ENCODE measurements at regions not wholly inside any gene's neighbourhood (a gene's known extent, or its start where the extent isn't known, plus 50 kb on each side); places are given as distances from the start of the nearest gene placed in this dataset.
"Not testable (repeated sequence)": the region's sequence is repeated elsewhere in the genome, so short reads cannot be mapped to it uniquely, and the experiment has no call there.

DNA sequence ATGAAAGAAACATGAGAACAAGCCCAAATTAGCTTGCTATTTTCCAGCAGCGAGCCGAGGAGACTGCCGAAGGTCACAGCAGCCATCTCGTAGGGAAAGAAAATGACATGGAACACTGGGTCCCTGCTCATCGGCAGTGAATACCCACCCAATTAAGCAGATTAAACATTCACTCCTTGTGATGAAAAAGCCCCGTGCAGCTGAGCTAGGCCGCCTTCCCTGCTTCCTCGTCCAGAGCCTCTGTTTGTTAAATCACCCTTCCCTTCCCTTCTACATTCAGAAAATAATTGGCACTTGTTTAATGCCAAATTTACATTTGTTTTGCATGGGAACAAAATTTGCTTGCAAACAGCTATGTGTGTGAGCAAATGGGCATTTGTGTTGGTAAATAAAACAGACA lies 342.5 kb downstream of the RMST start:
- H3K4me3 Mint-ChIP-seq, result no peak overlapping the region
- no peak overlapping the region for H3K27ac Mint-ChIP-seq
- H3K4me1 Mint-ChIP-seq, result no peaks in the 10 kb centered on the region
- no peaks in the 10 kb centered on the region for H3K36me3 Mint-ChIP-seq
- no peak for ATAC-seq
- H3K9me3 Mint-ChIP-seq, result peaks cover 6% of the 10 kb centered on the region
- H3K27me3 Mint-ChIP-seq, result no peaks in the 10 kb centered on the region

- no peaks in the 10 kb centered on the region for H3K4me1 Mint-ChIP-seq
- H3K9me3 Mint-ChIP-seq, result peaks cover 16% of the 10 kb centered on the region
- no peak for ATAC-seq
- H3K4me3 Mint-ChIP-seq, result no peak overlapping the region
- H3K36me3 Mint-ChIP-seq, result no peaks in the 10 kb centered on the region
- no peaks in the 10 kb centered on the region for H3K27me3 Mint-ChIP-seq
- no peak overlapping the region for H3K27ac Mint-ChIP-seq
Measured at GRCh38 chr12:97813301-97813700, 350.7 kb downstream of the RMST start.

DNA sequence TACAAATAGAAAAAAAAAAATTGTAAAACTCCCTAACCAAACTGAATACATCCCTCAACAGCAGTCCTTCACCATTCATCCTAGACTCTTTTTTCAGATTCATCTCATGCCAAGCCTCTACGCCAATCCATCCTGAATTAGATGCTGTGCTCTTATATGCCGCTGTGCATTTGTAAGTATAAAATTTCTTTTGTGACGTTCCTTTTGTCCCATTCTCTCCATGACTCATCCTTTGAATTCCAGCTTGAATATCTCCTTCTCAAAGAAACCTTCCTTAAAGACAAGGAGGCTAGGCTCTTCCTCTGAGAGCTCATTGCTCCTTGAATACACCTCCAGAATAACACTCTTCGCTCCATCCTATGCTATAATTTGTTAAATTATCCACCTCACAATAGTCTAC lies 359.2 kb downstream of the RMST start:
- ATAC-seq, result no peak

GRCh38 chr12:97835541-97835940 lies 372.9 kb downstream of the RMST start:
- Mint-ChIP-seq H3K9me3 (no peaks in the 10 kb centered on the region), H3K36me3 (no peaks in the 10 kb centered on the region), H3K4me1 (no peaks in the 10 kb centered on the region), H3K4me3 (no peak overlapping the region), H3K27me3 (no peaks in the 10 kb centered on the region), H3K27ac (no peak overlapping the region)
- ATAC-seq, result no peak

More for the DNA sequence above, 359.2 kb downstream of the RMST start:
- Mint-ChIP-seq H3K4me3 (no peak overlapping the region), H3K9me3 (no peaks in the 10 kb centered on the region), H3K27ac (no peak overlapping the region), H3K36me3 (no peaks in the 10 kb centered on the region), H3K27me3 (no peaks in the 10 kb centered on the region), H3K4me1 (no peaks in the 10 kb centered on the region)

- H3K9me3 Mint-ChIP-seq, result no peaks in the 10 kb centered on the region
- H3K27ac Mint-ChIP-seq, result no peak overlapping the region
- no peak for ATAC-seq
- no peak overlapping the region for H3K4me3 Mint-ChIP-seq
- H3K36me3 Mint-ChIP-seq, result no peaks in the 10 kb centered on the region
- no peaks in the 10 kb centered on the region for H3K27me3 Mint-ChIP-seq
- no peaks in the 10 kb centered on the region for H3K4me1 Mint-ChIP-seq
Measured at GRCh38 chr12:97837401-97837800, 374.8 kb downstream of the RMST start.

DNA sequence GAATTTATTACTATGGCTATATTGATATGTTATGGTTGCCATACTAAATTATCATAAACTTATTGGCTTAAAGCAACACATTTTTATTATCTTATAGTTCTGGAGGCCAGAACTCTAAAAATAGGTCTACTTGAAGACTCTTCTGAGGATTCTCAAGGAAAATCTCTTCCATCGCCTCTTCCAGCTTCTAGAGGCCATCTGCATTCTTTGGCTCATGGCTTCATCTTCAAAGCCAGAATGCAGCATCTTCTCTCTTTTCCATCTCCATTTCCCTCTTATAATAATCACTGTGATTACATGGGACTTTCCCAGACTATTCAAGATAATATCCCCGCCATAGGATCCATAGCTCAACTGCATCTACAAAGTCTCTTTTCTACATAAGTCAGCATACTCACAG lies 385.4 kb downstream of the RMST start:
- Mint-ChIP-seq H3K27me3 (no peaks in the 10 kb centered on the region), H3K27ac (no peak overlapping the region), H3K9me3 (peaks cover 2% of the 10 kb centered on the region), H3K36me3 (no peaks in the 10 kb centered on the region), H3K4me1 (no peaks in the 10 kb centered on the region), H3K4me3 (no peak overlapping the region)
- no peak for ATAC-seq

DNA sequence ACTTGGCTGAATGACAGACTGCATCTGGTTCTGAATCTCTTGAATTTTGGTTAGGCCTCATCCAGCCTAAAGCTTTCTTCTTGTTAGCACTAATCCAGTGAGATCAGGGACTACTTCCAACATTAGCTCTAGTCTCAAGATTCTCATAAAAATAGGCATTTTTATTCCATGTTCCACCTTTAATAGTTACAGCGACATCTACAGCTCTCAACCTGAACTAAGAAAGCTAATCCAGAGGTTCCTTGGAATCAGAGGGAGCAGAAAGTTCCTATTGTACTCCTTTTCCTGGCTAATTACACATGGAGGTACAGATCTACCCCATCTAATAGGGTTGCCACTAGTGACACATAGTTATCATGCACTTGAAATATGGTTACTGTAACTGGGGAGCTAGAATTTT lies 391.9 kb downstream of the RMST start:
- Mint-ChIP-seq H3K4me1 (no peaks in the 10 kb centered on the region), H3K27me3 (no peaks in the 10 kb centered on the region), H3K27ac (no peak overlapping the region), H3K36me3 (no peaks in the 10 kb centered on the region), H3K4me3 (no peak overlapping the region), H3K9me3 (peaks cover under 1% of the 10 kb centered on the region)
- ATAC-seq, result no peak

- Mint-ChIP-seq H3K9me3 (peaks cover 5% of the 10 kb centered on the region), H3K4me1 (no peaks in the 10 kb centered on the region), H3K27me3 (no peaks in the 10 kb centered on the region), H3K4me3 (no peak overlapping the region), H3K36me3 (no peaks in the 10 kb centered on the region), H3K27ac (no peak overlapping the region)
- no peak for ATAC-seq
Measured at GRCh38 chr12:97862072-97862471, 399.5 kb downstream of the RMST start.

DNA sequence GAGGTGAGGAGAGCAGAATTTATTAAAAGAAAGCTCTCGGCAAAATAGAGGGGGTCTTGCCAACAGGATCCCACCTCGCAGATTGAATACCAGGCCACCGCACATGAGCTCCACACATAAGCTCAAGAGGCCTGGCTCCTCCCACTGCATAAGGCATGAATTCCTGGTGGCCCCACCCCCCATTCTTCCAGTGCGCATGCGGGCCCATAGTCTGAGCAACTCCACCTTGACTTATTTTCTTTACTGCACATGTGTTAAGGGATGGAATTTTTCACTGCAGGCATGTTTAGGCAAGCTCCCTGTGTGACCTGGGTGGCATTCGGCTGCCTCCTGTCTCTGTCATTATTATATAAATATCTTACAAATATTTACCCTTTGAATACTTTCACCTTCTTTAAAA lies 412.5 kb downstream of the RMST start:
- H3K4me1 Mint-ChIP-seq, result no peaks in the 10 kb centered on the region
- no peak overlapping the region for H3K27ac Mint-ChIP-seq
- no peak overlapping the region for H3K4me3 Mint-ChIP-seq
- peaks cover 3% of the 10 kb centered on the region for H3K9me3 Mint-ChIP-seq
- no peaks in the 10 kb centered on the region for H3K36me3 Mint-ChIP-seq
- ATAC-seq, result no peak
- no peaks in the 10 kb centered on the region for H3K27me3 Mint-ChIP-seq

DNA sequence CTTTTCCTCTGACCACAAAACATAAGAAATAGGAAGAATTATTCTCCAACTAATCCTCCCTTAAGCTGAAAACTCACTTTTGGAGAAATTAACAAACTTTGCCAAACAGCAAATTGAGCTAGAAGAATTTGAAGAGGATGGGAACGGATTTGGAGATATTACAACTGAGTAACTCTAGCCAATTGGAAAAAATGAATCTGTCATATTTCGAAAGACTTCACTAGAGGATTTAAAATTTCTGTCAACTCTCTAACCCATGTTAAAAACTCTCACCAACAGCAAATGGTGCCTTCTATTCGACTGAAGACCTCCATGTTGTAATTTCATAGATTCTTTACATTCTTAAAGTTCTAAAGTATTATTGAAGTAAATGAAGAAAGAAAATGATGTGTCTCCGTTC lies 414.2 kb downstream of the RMST start:
- Mint-ChIP-seq H3K36me3 (no peaks in the 10 kb centered on the region), H3K27ac (no peak overlapping the region), H3K4me1 (no peaks in the 10 kb centered on the region), H3K27me3 (no peaks in the 10 kb centered on the region), H3K9me3 (peaks cover 3% of the 10 kb centered on the region), H3K4me3 (no peak overlapping the region)
- no peak for ATAC-seq

GRCh38 chr12:97877404-97877803 lies 414.8 kb downstream of the RMST start:
- no peaks in the 10 kb centered on the region for H3K36me3 Mint-ChIP-seq

DNA sequence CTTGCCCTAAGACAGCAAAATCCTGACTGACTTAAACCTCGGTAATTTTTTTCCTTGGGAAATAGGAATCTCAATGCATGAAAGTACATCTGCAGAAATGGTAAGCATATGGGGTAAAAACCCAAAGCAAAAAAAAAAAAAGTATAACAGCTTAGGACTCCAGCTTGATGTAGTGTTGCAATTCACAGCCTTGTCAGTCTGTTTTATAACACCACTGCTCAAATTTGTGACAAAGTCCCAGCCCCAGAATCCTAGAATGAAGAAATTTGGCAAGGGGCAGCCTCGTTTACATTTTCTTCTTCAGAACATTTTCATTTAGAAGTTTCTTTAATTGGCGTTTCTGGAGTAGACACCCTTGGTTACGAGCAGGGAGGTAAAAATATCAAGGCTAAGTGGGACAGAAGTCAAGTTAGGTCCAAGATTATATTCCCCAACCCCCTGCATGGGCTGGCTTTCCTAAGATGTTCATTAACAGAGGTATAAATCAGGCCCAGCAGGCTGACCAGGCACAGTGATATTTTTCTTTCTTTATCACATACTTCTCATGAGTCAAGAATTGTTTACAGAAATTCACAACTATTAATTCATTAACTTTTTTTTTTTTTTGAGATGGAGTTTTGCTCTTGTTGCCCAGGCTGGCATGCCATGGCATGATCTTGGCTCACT lies 424.0 kb downstream of the RMST start:
- Mint-ChIP-seq H3K27ac (no peak overlapping the region), H3K4me1 (no peaks in the 10 kb centered on the region), H3K9me3 (peaks cover 3% of the 10 kb centered on the region), H3K36me3 (no peaks in the 10 kb centered on the region), H3K27me3 (no peaks in the 10 kb centered on the region), H3K4me3 (no peak overlapping the region)
- no peak for ATAC-seq

More at GRCh38 chr12:97877404-97877803, 414.8 kb downstream of the RMST start:
- Mint-ChIP-seq H3K9me3 (peaks cover 3% of the 10 kb centered on the region), H3K27me3 (no peaks in the 10 kb centered on the region), H3K4me1 (no peaks in the 10 kb centered on the region), H3K27ac (no peak overlapping the region), H3K4me3 (no peak overlapping the region)
- no peak for ATAC-seq

DNA sequence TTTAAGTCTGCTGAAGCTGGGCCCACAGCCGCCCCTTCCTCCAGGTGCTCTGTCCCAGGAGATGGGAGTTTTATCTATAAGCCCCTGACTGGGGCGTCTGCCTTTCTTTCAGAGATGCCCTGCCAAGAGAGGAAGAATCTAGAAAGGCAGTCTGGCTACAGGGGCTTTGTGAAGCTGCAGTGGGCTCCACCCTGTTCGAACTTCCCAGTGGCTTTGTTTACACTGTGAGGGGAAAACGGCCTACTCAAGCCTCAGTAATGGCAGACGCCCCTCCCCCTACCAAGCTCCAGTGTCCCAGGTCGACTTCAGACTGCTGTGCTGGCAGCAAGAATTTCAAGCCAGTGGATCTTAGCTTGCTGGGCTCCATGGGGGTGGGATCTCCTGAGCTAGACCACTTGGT lies 435.3 kb downstream of the RMST start:
- not testable (repeated sequence) for H3K36me3 Mint-ChIP-seq, ATAC-seq, H3K4me3 Mint-ChIP-seq, H3K27me3 Mint-ChIP-seq, H3K4me1 Mint-ChIP-seq, H3K27ac Mint-ChIP-seq, H3K9me3 Mint-ChIP-seq

DNA sequence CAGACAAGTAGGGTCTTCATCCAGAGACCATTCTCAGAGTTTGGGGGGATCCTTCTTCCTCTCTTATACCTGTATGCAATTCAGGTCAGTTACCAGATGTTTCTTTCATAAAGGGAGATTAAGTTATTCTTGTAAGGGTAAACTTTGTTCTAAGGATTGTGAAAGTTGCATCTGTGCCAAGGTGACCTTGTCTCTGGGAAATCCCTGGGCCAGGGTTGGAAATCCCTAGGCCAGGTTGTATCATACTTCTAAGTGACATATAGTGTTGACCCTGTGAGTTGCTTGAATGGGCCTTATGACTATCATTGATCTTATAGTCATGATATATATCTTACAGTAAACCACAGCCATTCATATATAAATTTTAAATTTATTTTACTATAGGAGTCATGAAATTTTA lies 436.9 kb downstream of the RMST start:
- Mint-ChIP-seq H3K27me3 (no peaks in the 10 kb centered on the region), H3K36me3 (no peaks in the 10 kb centered on the region), H3K27ac (no peak overlapping the region), H3K4me3 (no peak overlapping the region), H3K9me3 (no peaks in the 10 kb centered on the region), H3K4me1 (no peaks in the 10 kb centered on the region)
- no peak for ATAC-seq

- H3K4me3 Mint-ChIP-seq, result no peak overlapping the region
- ATAC-seq, result no peak
- no peaks in the 10 kb centered on the region for H3K4me1 Mint-ChIP-seq
- H3K36me3 Mint-ChIP-seq, result no peaks in the 10 kb centered on the region
- H3K27me3 Mint-ChIP-seq, result no peaks in the 10 kb centered on the region
- H3K27ac Mint-ChIP-seq, result no peak overlapping the region
- H3K9me3 Mint-ChIP-seq, result no peaks in the 10 kb centered on the region
Measured at GRCh38 chr12:97899956-97900355, 437.4 kb downstream of the RMST start.

GRCh38 chr12:97903356-97903755 lies 440.8 kb downstream of the RMST start:
- no peaks in the 10 kb centered on the region for H3K36me3 Mint-ChIP-seq
- H3K9me3 Mint-ChIP-seq, result no peaks in the 10 kb centered on the region
- H3K27ac Mint-ChIP-seq, result no peak overlapping the region
- H3K27me3 Mint-ChIP-seq, result no peaks in the 10 kb centered on the region
- no peak overlapping the region for H3K4me3 Mint-ChIP-seq
- H3K4me1 Mint-ChIP-seq, result no peaks in the 10 kb centered on the region
- no peak for ATAC-seq

- no peak for ATAC-seq
- H3K27me3 Mint-ChIP-seq, result no peaks in the 10 kb centered on the region
- H3K9me3 Mint-ChIP-seq, result no peaks in the 10 kb centered on the region
- no peaks in the 10 kb centered on the region for H3K4me1 Mint-ChIP-seq
- no peak overlapping the region for H3K4me3 Mint-ChIP-seq
- no peak overlapping the region for H3K27ac Mint-ChIP-seq
- H3K36me3 Mint-ChIP-seq, result no peaks in the 10 kb centered on the region
Measured at GRCh38 chr12:97907504-97907903, 444.9 kb downstream of the RMST start.

Data from stimulated activated memory B cell treated with anti-CD40 and anti-IgM and Interleukin-4, amounts not matched to agents 10 μg/mL and 1 μg/mL and 100 μg/mL, for 72 hours (primary cell).